ENCODE measurements at regions not wholly inside any gene's neighbourhood (a gene's known extent, or its start where the extent isn't known, plus 50 kb on each side); places are given as distances from the start of the nearest gene placed in this dataset.

- WGBS (ENCODE audit: insufficient coverage, low coverage, low lambda C conversion rate, missing lambda C conversion rate) = no CpG with 5 or more reads among the region's 1 CpG
- Histone ChIP-seq H3K27ac (no peak overlapping the region), H3K4me3 (no peak overlapping the region), H3K27me3 (no peaks in the 10 kb centered on the region), H3K4me1 (no peaks in the 10 kb centered on the region), H3K9me3 (no peaks in the 10 kb centered on the region), H3K36me3 (no peaks in the 10 kb centered on the region)
- intact Hi-C loops (cut with DNase I) = no loop called here
- TF ChIP-seq, protein P1, sequence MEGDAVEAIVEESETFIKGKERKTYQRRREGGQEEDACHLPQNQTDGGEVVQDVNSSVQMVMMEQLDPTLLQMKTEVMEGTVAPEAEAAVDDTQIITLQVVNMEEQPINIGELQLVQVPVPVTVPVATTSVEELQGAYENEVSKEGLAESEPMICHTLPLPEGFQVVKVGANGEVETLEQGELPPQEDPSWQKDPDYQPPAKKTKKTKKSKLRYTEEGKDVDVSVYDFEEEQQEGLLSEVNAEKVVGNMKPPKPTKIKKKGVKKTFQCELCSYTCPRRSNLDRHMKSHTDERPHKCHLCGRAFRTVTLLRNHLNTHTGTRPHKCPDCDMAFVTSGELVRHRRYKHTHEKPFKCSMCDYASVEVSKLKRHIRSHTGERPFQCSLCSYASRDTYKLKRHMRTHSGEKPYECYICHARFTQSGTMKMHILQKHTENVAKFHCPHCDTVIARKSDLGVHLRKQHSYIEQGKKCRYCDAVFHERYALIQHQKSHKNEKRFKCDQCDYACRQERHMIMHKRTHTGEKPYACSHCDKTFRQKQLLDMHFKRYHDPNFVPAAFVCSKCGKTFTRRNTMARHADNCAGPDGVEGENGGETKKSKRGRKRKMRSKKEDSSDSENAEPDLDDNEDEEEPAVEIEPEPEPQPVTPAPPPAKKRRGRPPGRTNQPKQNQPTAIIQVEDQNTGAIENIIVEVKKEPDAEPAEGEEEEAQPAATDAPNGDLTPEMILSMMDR (IDR thresholded peaks at IDR 0.05) = no peak
- TF ChIP-seq POLR2A (IDR thresholded peaks at IDR 0.05) = no peak
- ATAC-seq = no peak
- DNase-seq = no peak
Observed at GRCh38 chr4:92071587-92071986, 232.2 kb upstream of the GRID2 start.

GRCh38 chr4:92074839-92075238 lies 228.9 kb upstream of the GRID2 start:
- no peaks in the 10 kb centered on the region for H3K4me1 ChIP-seq

DNA sequence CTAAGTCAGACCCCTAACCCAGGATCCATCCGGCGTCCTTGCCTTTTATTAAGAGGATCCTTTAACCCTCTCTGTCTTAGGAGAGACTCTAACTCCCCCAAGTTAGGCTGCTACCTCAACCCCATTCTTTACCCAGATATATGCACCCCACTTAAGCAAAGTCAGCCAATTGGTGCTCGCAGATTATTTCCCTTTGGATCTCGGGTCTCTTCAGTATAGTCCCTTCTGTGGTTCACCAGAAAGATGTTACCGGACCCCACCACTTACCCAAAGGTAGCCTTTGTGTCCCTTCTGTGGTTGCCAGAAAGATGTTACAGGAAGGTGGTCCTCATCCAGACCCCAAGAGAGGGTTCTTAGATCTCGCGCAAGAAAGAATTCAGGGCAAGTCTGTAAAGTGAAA lies 212.9 kb upstream of the GRID2 start:
- no peaks in the 10 kb centered on the region for H3K9me3 ChIP-seq
- ATAC-seq (peak in 1 of 4 donors; percentile 25), DNase-seq (no peak)
- no peaks in the 10 kb centered on the region for H3K36me3 ChIP-seq
- H3K4me3 ChIP-seq = peak overlapping the region in 1 of 3 donors; percentile 25
- H3K27ac ChIP-seq = no peak overlapping the region
- no peaks in the 10 kb centered on the region for H3K4me1 ChIP-seq
- H3K27me3 ChIP-seq = no peaks in the 10 kb centered on the region
- intact Hi-C loops (cut with DNase I) = no loop called here
- TF ChIP-seq, protein P1 (IDR thresholded peaks at IDR 0.05) = no peak
- no peak for TF ChIP-seq POLR2A (IDR thresholded peaks at IDR 0.05)
- WGBS (ENCODE audit: insufficient coverage, low coverage, low lambda C conversion rate, missing lambda C conversion rate) = 78% methylated on average over 7 of the region's 7 CpGs

More at GRCh38 chr4:92074839-92075238, 228.9 kb upstream of the GRID2 start:
- no peak for TF ChIP-seq POLR2A (IDR thresholded peaks at IDR 0.05)
- Histone ChIP-seq H3K27me3 (no peaks in the 10 kb centered on the region), H3K4me3 (no peak overlapping the region), H3K9me3 (no peaks in the 10 kb centered on the region), H3K27ac (no peak overlapping the region), H3K36me3 (no peaks in the 10 kb centered on the region)
- DNase-seq = no peak
- intact Hi-C loops (cut with DNase I) = no loop called here
- ATAC-seq = no peak

GRCh38 chr4:92091335-92091734 lies 212.4 kb upstream of the GRID2 start:
- Histone ChIP-seq H3K4me3 (peak overlapping the region in 1 of 3 donors; percentile 25), H3K9me3 (no peaks in the 10 kb centered on the region), H3K27ac (no peak overlapping the region), H3K4me1 (no peaks in the 10 kb centered on the region), H3K36me3 (no peaks in the 10 kb centered on the region), H3K27me3 (no peaks in the 10 kb centered on the region)
- intact Hi-C loops (cut with DNase I) = no loop called here
- DNase-seq (no peak), ATAC-seq (peak in 3 of 4 donors; percentile 40 to 63 (median 53))
- TF ChIP-seq POLR2A (IDR thresholded peaks at IDR 0.05) = no peak
- TF ChIP-seq, protein P1 (IDR thresholded peaks at IDR 0.05) = peak in 3 of 4 donors; percentile 9 to 25 (median 22)
- WGBS (ENCODE audit: insufficient coverage, low coverage, low lambda C conversion rate, missing lambda C conversion rate) = 57% methylated on average over 6 of the region's 6 CpGs

DNA sequence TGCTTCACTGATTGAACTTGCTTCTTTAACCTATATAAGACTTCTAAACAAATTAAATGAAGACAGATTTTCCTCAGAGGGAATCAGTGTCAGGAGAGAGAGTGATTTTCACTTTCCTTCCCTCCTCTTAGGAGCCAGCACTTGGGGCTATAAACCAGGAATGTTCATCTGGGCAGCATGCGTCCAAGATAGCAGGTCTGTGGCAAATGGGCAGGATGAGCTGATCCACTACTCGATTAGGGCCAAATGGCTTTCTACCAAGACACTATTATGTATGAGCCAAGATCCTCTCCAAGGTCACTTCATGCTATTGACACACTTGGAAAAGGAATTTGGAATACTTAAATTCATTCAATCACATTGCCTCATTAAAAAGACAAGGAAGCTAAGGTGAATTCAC lies 203.9 kb upstream of the GRID2 start:
- no peaks in the 10 kb centered on the region for H3K9me3 ChIP-seq
- no peak overlapping the region for H3K4me3 ChIP-seq
- no peaks in the 10 kb centered on the region for H3K36me3 ChIP-seq
- H3K27me3 ChIP-seq = no peaks in the 10 kb centered on the region
- intact Hi-C loops (cut with DNase I) = no loop called here
- TF ChIP-seq POLR2A (IDR thresholded peaks at IDR 0.05) = no peak
- TF ChIP-seq, protein P1 (IDR thresholded peaks at IDR 0.05) = no peak
- H3K27ac ChIP-seq = no peak overlapping the region
- no peak for ATAC-seq
- H3K4me1 ChIP-seq = no peaks in the 10 kb centered on the region
- DNase-seq = no peak
- WGBS (ENCODE audit: insufficient coverage, low coverage, low lambda C conversion rate, missing lambda C conversion rate) = 33% methylated on average over 2 of the region's 2 CpGs
